ENCODE measurements at regions not wholly inside any gene's neighbourhood (a gene's known extent, or its start where the extent isn't known, plus 50 kb on each side); places are given as distances from the start of the nearest gene placed in this dataset.

DNA sequence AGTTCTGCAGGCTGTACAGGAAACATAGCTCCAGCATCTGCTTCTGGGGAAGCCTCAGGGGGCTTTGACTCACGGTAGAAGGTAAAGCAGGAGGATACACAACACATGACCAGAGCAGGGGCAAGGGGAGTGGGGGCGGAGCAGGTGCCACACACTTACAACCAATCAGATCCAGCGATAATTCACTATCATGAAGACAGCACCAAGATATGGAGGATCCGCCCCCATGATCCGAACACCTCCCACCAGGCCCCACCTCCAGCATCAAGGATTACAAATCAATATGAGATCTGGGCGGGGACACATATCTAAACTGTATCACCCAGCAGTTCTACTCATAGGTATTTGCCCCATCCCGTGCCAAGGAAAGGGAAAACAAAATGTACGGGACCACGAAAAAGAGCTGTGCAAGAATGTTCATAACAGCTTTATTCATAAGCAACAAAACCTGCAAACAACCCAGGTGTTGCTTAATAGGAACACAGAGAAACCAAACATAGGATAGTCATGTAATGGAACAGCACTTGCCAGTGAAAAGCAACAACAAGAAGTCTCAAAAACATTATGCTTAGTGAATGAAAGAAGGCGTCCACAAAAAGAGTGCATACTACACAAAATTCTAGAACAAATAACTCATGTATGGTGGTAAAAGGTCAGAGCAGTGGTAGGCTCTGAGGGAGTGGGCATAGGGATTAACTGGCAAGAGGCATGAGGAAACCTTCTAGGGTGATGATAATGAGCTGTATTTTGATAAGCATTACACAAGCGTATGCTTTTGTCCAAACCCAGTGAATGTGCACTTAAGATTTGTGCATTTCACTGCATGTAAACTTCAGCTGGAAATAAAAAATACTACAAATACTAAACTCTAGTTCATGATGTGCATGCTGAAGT, 130.9 kb upstream of the FAM9B start:
- H3K4me3 ChIP-seq (ENCODE audit: low read depth, low read length): no peak overlapping the region
- TF ChIP-seq, protein P1, sequence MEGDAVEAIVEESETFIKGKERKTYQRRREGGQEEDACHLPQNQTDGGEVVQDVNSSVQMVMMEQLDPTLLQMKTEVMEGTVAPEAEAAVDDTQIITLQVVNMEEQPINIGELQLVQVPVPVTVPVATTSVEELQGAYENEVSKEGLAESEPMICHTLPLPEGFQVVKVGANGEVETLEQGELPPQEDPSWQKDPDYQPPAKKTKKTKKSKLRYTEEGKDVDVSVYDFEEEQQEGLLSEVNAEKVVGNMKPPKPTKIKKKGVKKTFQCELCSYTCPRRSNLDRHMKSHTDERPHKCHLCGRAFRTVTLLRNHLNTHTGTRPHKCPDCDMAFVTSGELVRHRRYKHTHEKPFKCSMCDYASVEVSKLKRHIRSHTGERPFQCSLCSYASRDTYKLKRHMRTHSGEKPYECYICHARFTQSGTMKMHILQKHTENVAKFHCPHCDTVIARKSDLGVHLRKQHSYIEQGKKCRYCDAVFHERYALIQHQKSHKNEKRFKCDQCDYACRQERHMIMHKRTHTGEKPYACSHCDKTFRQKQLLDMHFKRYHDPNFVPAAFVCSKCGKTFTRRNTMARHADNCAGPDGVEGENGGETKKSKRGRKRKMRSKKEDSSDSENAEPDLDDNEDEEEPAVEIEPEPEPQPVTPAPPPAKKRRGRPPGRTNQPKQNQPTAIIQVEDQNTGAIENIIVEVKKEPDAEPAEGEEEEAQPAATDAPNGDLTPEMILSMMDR (IDR thresholded peaks at IDR 0.05; ENCODE audit: insufficient read depth, low read depth, low read length, missing control alignments): no peak
- no peak for DNase-seq (ENCODE audit: low read depth)

DNA sequence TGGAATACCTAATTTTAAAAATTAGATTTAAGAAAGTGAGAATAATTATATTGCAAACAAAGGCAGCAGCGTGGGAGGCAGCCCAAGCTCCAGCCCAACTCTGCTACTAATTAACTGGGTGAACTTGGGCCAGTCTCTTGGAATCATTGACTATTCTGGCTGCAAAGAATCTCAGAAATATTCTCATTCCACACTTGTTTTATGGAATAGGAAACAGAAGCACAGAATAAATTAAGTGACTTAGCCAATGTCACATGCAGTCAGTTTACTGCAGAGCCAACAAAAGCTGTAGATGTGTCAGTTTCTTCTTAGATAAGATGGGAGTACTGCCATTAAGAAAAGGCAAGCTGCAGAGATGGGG, 132.6 kb upstream of the FAM9B start:
- TF ChIP-seq, protein P1 (IDR thresholded peaks at IDR 0.05; ENCODE audit: insufficient read depth, low read depth, low read length, missing control alignments): no peak
- H3K4me3 ChIP-seq (ENCODE audit: low read depth, low read length): no peak overlapping the region
- DNase-seq (ENCODE audit: low read depth): no peak

DNA sequence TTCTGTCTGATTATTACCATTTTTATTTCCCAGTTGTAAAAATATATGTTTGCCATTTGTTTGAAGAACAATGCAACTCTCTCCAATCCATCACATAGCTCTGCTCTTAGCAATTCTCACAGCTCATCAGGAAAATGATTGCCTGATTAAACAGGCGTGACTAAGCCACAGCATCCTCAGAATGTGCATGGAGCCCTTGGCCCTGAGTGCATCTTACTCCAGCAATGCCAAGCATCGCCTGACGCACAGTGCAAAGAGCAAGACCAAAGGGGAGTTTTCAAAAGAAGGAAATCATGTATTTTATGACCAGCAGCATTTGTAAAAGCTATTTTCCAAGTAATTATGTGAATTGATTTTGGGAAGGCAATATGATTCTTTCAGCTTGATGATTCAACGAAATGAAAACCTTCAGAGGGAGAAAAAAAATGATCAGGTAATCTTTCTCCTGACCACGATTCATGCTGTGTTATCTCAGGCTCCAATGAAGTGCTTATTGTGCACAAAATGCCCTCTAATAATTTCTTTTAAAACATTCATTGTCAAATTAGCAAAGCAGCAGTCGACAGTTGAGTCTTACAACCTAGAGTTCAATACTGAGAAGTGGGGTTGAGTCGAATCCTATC, 138.0 kb upstream of the FAM9B start:
- TF ChIP-seq, protein P1 (IDR thresholded peaks at IDR 0.05; ENCODE audit: insufficient read depth, low read depth, low read length, missing control alignments): no peak
- DNase-seq (ENCODE audit: low read depth): no peak
- no peak overlapping the region for H3K4me3 ChIP-seq (ENCODE audit: low read depth, low read length)

DNA sequence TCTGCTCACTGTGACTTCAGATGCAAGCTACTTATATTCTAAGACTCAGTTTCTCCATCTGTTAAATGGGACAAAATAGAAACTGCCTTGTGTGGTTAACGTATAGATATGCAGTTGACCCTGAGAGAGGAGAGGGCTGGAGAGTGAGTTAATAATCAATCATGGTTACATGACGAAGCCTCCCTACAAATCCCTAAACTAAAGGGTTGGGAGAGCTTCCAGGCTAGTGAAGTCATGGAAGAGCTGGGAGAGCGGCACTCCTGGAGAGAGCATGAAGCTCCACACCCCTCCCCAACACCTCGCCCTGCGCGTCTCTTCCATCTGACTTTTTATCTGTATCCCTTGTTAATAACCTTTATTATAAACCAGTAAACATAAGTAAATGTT, 138.5 kb upstream of the FAM9B start:
- H3K4me3 ChIP-seq (ENCODE audit: low read depth, low read length): no peak overlapping the region
- TF ChIP-seq, protein P1 (IDR thresholded peaks at IDR 0.05; ENCODE audit: insufficient read depth, low read depth, low read length, missing control alignments): no peak
- no peak for DNase-seq (ENCODE audit: low read depth)

DNA sequence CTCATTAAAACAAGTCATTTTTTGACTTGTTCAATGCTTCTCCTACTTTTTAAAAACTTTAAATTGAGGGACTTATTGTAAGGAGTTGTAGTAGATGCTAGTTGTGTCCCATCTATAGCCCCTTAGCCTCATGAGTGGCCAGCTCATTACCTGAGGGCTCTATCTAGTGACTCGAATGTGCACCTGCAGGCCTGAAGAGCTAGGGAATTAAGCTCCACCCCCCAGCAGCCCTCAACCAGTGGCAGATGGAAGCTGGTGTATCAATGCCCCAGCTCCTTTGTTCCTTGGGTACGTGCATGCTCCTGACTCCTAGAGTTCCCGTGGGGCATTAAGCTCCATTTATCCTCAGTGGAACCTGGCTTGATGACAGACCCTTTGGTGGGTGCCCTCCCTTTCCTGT, 146.7 kb upstream of the FAM9B start:
- H3K4me3 ChIP-seq (ENCODE audit: low read depth, low read length): no peak overlapping the region
- TF ChIP-seq, protein P1 (IDR thresholded peaks at IDR 0.05; ENCODE audit: insufficient read depth, low read depth, low read length, missing control alignments): no peak
- no peak for DNase-seq (ENCODE audit: low read depth)

DNA sequence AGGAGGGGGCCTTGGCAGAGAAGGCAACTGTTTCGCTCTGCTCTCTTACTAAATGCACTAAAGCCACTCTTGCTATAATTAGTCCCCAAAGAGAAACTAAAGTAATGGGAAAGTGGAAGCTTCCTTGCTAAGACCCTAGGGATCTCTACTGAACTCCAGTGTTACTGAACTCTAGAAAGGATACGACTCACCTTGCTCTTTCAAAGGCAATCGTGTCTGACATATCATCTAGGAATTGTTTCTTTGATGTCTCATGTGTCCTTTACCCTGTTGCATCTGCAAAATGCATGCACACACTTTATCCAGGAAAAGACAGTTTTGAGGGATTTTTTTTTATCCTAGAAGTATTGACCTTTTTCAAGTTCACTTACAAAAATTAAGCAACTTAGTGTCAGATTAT, 148.1 kb upstream of the FAM9B start:
- TF ChIP-seq, protein P1 (IDR thresholded peaks at IDR 0.05; ENCODE audit: insufficient read depth, low read depth, low read length, missing control alignments): no peak
- no peak for DNase-seq (ENCODE audit: low read depth)

More for the DNA sequence above, 148.1 kb upstream of the FAM9B start:
- H3K4me3 ChIP-seq (ENCODE audit: low read depth, low read length): no peak overlapping the region
